Uterus (tissue), 3 donors: ENCODE measurements at regions not wholly inside any gene's neighbourhood (a gene's known extent, or its start where the extent isn't known, plus 50 kb on each side); places are given as distances from the start of the nearest gene placed in this dataset.
"Not testable (repeated sequence)": the region's sequence is repeated elsewhere in the genome, so short reads cannot be mapped to it uniquely, and the experiment has no call there.

ENCODE experiments used
- DNase-seq, 2 donors: peaks; one replicate each; pipeline ENCODE4 v3.0.0-alpha.2; 2019 to 2020
- H3K27ac ChIP-seq, 2 donors: fragments of 200-600 bp; sonication (generic); 1 replicate in 1 of 2; 2 replicates in 1 of 2; pipeline ENCODE4 v1.5.1; 2016 to 2018
- H3K27me3 ChIP-seq, 2 donors: fragments of 200-600 bp; sonication (generic); one replicate each; pipeline ENCODE4 v1.5.1; 2018 to 2019; ENCODE audit warnings: control low read depth in 1 of 2
- H3K36me3 ChIP-seq, 2 donors: fragments of 200-600 bp; sonication (generic); one replicate each; pipeline ENCODE4 v1.5.1; 2019; ENCODE audit warnings: control low read depth in 1 of 2
- H3K4me1 ChIP-seq, 2 donors: fragments of 200-600 bp; sonication (generic); one replicate each; pipeline ENCODE4 v1.5.1; 2018 to 2019; ENCODE audit warnings: control low read depth in 1 of 2
- H3K4me3 ChIP-seq, 2 donors: fragments of 200-600 bp; sonication (generic); 1 replicate in 1 of 2; 2 replicates in 1 of 2; pipeline ENCODE4 v1.5.1; 2018 to 2019; ENCODE audit warnings: mild to moderate bottlenecking in 1 of 2
- H3K9me3 ChIP-seq, 2 donors: fragments of 200-600 bp; sonication (generic); one replicate each; pipeline ENCODE4 v1.5.1; 2019; ENCODE audit warnings: control low read depth in 1 of 2
- POLR2A ChIP-seq, 2 donors: fragments of 450-650 bp; IDR thresholded peaks; one replicate each; pipeline ENCODE4 v1.6.1; 2016; ENCODE audit warnings: antibody characterized with exemption in 2 of 2, mild to moderate bottlenecking in 1 of 2, moderate library complexity in 1 of 2
- intact Hi-C: fragments of 100-400 bp; cut with DNase I; formaldehyde crosslinking; loops from one replicate; pipeline ENCODE4 v1.15.1; 2023; ENCODE audit warnings: low total_unique reads
- TF ChIP-seq, protein P1 (sequence below), 4 experiments: fragments of 200-600 bp in 2 of 4; fragments of 450-650 bp in 2 of 4; sonication (generic) in 2 of 4; IDR thresholded peaks; one replicate each; pipeline ENCODE4 v1.5.1; 2016 to 2019; ENCODE audit warnings: antibody characterized with exemption in 4 of 4, mild to moderate bottlenecking in 2 of 4, moderate library complexity in 1 of 4
- donor health status: DM: yes; HTN: yes; CAD: no.

DNA sequence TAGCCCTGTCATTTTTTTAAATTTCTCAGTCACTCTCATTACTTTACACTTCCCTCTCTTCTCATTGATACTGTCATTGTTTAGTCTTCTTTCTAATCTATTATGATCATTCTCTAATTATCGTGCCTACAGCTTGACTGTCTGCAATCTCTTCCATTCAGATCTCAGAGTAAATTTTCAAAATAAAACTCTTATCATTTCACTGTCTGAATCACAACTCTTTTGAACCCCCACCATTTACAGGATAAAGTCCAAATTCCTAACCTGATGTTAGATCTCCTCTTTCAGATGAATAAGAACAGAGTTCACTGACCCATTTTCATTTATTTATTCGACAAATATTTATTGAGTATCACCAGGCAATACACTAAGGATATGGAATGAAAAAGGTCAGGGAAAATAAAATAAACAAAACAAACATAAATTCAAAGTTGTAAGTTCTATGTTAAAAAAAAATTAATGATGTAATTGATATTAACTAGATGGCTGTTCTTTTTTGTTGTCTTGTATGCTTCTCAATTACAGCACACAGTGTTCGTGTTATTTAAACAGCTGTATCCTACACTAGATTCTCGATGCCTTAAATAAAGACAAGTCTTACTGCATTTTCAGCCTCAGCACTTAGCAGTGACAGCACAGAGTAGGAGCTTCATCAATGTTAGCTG is 631.0 kb downstream of the IRS1 start:
- no peaks in the 10 kb centered on the region for H3K36me3 ChIP-seq
- no peaks in the 10 kb centered on the region for H3K4me1 ChIP-seq
- H3K9me3 ChIP-seq, result no peaks in the 10 kb centered on the region
- no peaks in the 10 kb centered on the region for H3K27me3 ChIP-seq
- intact Hi-C loops, result no loop called here
- H3K27ac ChIP-seq, result no peak overlapping the region
- TF ChIP-seq POLR2A (IDR thresholded peaks at IDR 0.05), result no peak
- no peak overlapping the region for H3K4me3 ChIP-seq
- no peak for DNase-seq

DNA sequence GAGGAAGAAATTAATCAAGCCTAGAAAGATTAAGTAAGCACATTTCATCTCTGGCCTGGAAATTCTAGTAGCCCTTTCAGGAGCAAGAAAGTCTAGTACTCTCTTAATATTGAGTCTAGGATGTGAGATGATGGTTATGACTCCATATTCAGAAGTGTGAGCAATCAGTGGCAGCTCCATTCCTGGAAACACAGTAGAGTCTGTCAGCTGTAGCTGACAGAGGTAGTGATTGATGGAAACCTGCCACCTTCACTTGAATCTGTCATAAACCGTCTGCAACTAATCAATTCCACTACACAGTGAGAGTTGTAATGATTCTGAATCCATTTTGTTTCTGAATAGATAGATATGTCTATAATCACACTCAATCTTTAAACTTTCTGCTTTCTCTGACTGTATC is 635.1 kb downstream of the IRS1 start:
- Histone ChIP-seq H3K36me3 (no peaks in the 10 kb centered on the region), H3K9me3 (no peaks in the 10 kb centered on the region), H3K4me3 (no peak overlapping the region), H3K27ac (no peak overlapping the region), H3K27me3 (no peaks in the 10 kb centered on the region), H3K4me1 (no peaks in the 10 kb centered on the region)
- TF ChIP-seq POLR2A (IDR thresholded peaks at IDR 0.05), result no peak
- TF ChIP-seq, protein P1, sequence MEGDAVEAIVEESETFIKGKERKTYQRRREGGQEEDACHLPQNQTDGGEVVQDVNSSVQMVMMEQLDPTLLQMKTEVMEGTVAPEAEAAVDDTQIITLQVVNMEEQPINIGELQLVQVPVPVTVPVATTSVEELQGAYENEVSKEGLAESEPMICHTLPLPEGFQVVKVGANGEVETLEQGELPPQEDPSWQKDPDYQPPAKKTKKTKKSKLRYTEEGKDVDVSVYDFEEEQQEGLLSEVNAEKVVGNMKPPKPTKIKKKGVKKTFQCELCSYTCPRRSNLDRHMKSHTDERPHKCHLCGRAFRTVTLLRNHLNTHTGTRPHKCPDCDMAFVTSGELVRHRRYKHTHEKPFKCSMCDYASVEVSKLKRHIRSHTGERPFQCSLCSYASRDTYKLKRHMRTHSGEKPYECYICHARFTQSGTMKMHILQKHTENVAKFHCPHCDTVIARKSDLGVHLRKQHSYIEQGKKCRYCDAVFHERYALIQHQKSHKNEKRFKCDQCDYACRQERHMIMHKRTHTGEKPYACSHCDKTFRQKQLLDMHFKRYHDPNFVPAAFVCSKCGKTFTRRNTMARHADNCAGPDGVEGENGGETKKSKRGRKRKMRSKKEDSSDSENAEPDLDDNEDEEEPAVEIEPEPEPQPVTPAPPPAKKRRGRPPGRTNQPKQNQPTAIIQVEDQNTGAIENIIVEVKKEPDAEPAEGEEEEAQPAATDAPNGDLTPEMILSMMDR (IDR thresholded peaks at IDR 0.05), result no peak
- DNase-seq, result no peak
- intact Hi-C loops, result no loop called here

DNA sequence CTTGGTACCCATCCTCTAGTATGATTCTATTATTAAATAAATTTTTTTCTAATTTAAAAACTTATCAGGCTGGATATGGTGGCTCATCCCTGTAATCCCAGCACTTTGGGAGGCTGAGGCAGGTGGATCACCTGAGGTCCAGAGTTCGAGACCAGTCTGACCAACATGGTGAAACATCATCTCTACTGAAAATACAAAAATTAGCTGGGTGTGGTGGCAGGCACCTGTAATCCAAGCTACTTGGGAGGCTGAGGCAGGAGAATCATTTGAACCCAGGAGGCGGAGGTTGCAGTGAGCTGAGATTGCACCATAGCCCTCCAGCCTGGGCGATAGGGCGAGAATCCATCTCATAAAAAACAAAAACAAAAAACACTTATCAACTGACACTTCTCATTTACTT is 639.0 kb downstream of the IRS1 start:
- H3K36me3 ChIP-seq, DNase-seq, intact Hi-C loops, H3K4me3 ChIP-seq, H3K27ac ChIP-seq, H3K27me3 ChIP-seq, H3K9me3 ChIP-seq, H3K4me1 ChIP-seq: not testable (repeated sequence)

DNA sequence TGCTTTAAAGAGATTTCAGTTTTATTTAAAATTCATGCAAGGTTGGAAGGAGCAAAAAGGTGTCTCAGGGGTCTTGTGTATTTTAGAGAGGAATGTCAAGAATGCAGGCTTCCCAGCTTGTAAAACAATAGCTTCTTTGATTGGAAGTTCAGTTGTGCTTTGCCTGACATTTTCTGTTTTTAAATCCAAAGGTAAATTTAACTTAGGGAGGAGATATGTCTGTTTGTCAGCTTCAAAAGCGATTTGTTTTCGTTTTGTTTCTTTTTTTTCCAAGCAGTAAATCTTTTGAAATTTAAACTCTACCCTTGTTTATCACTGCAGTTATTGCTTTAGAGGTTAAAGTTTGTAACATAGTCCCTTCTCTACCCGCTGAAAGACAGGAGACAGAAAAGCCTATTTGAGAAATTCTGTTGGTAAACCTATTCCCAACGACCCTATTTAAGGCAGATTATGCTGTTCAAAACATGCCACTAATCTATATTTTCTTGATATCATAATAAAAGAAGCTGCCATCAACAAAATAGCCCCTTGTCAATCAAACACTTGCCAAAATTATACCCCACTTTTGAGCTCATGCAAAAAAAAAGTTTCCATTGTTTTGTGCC is 639.6 kb downstream of the IRS1 start:
- intact Hi-C loops, result no loop called here
- H3K27ac ChIP-seq, result no peak overlapping the region
- H3K4me1 ChIP-seq, result no peaks in the 10 kb centered on the region
- H3K27me3 ChIP-seq, result no peaks in the 10 kb centered on the region
- no peaks in the 10 kb centered on the region for H3K9me3 ChIP-seq
- TF ChIP-seq POLR2A (IDR thresholded peaks at IDR 0.05), result no peak
- TF ChIP-seq, protein P1 (IDR thresholded peaks at IDR 0.05), result no peak
- H3K36me3 ChIP-seq, result no peaks in the 10 kb centered on the region
- H3K4me3 ChIP-seq, result no peak overlapping the region
- no peak for DNase-seq

DNA sequence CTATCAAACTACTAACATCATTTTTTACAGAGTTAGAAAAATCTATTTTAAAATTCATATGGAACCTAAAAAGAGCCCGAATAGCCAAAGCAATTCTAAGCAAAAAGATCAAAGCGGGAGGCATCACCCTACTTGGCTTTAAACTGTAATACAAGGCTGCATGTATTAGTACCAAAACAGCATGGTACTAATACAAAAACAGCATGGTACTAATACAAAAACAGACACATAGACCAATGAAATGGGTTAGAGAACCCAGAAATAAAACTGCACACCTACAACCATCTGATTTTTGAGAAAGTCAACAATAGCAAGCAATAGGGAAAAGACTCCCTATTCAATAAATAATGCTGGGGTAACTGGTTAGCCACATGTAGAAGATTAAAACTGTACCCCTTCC is 640.7 kb downstream of the IRS1 start:
- intact Hi-C loops, result no loop called here
- no peaks in the 10 kb centered on the region for H3K4me1 ChIP-seq
- H3K4me3 ChIP-seq, result no peak overlapping the region
- H3K27me3 ChIP-seq, result no peaks in the 10 kb centered on the region
- TF ChIP-seq, protein P1 (IDR thresholded peaks at IDR 0.05), result no peak
- TF ChIP-seq POLR2A (IDR thresholded peaks at IDR 0.05), result no peak
- H3K27ac ChIP-seq, result no peak overlapping the region
- H3K36me3 ChIP-seq, result no peaks in the 10 kb centered on the region
- no peaks in the 10 kb centered on the region for H3K9me3 ChIP-seq
- DNase-seq, result no peak

DNA sequence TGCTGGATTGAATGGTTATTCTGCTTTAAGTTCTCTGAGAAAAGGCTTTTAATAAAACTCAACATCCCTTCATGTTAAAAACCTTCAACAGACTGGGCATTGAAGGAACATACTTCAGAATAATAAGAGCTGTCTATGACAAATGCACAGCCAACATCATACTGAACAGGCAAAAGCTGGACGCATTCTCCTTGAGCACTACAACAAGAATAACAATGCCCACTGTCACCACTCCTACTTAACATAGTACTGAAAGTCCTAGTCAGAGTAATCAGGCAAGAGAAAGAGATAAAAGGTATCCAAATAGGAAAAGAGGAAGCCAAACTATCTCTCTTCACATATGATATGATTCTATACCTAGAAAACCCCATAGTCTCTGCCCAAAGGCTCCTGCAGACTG is 641.4 kb downstream of the IRS1 start:
- no peak overlapping the region for H3K27ac ChIP-seq
- no peak overlapping the region for H3K4me3 ChIP-seq
- TF ChIP-seq, protein P1 (IDR thresholded peaks at IDR 0.05), result no peak
- TF ChIP-seq POLR2A (IDR thresholded peaks at IDR 0.05), result no peak
- H3K4me1 ChIP-seq, result no peaks in the 10 kb centered on the region
- no peaks in the 10 kb centered on the region for H3K27me3 ChIP-seq
- H3K9me3 ChIP-seq, result no peaks in the 10 kb centered on the region
- DNase-seq, result no peak
- intact Hi-C loops, result no loop called here
- no peaks in the 10 kb centered on the region for H3K36me3 ChIP-seq
